HepG2 (cell line): ENCODE measurements at regions not wholly inside any gene's neighbourhood (a gene's known extent, or its start where the extent isn't known, plus 50 kb on each side); places are given as distances from the start of the nearest gene placed in this dataset.

Source experiments
- ATAC-seq: fragments of 200-7000 bp; cut with Tn5 transposase; 3 replicates; pipeline ENCODE4 v1.9.1; 2020; ENCODE audit warnings: mild to moderate bottlenecking, moderate library complexity
- BruUV-seq: library from RNA; stranded (reverse); fragments of 400-500 nt; replicated peaks from 2 replicates; lab custom pipeline; 2021; lab: Mats Ljungman, UMichigan
- CTCF ChIA-PET: fragments of 300-600 bp; formaldehyde crosslinking; extraction: SDS; loops from one replicate; lab custom pipeline; 2021; ENCODE audit warnings: low total read pairs, inconsistent platforms, low intra/inter-chr PET ratio; lab: Yijun Ruan, JAX
- POLR2A ChIA-PET: fragments of 350-600 bp; sonication (Branson Sonifier 250); formaldehyde crosslinking; loops from one replicate; lab custom pipeline; 2020; ENCODE audit warnings: antibody characterized with exemption, inconsistent platforms; lab: Yijun Ruan, JAX
- DNase-seq: peaks from one replicate; pipeline ENCODE4 v3.0.0-alpha.2; 2015; ENCODE audit warnings: low spot score
- FAIRE-seq: peaks from 3 replicates; lab custom pipeline; 2011; peaks lifted over from hg19 to GRCh38; lab: Jason Lieb, UNC
- H2AFZ ChIP-seq: one replicate; pipeline ENCODE4 v1.6.1; 2011; ENCODE audit warnings: low read length, inconsistent platforms
- H3K27ac ChIP-seq: fragments of 300-600 bp; 3 replicates; pipeline ENCODE4 v1.8.0; 2011; ENCODE audit warnings: mixed run types, mild to moderate bottlenecking, mixed read lengths, low read length, inconsistent platforms; ENCODE audit not compliant: insufficient read depth; ENCODE audit errors: extremely low read length
- H3K27me3 ChIP-seq, 2 experiments: fragments of 200-600 bp in 1 of 2; 2 replicates in 1 of 2; 3 replicates in 1 of 2; pipeline versions ENCODE4 v1.6.0 to v1.8.0; 2011; ENCODE audit warnings: low read length in 2 of 2, mild to moderate bottlenecking in 2 of 2, moderate library complexity in 2 of 2, inconsistent platforms in 1 of 2; ENCODE audit not compliant: insufficient read depth in 2 of 2, control insufficient read depth in 1 of 2
- H3K36me3 ChIP-seq, 2 experiments: fragments of 200-600 bp in 1 of 2; replicated peaks in 1 of 2; 2 replicates in 1 of 2; 3 replicates in 1 of 2; pipeline versions ENCODE4 v1.5.1 to v1.8.0; 2011; ENCODE audit warnings: low read length in 2 of 2, inconsistent platforms in 1 of 2; ENCODE audit not compliant: insufficient read depth in 2 of 2, control insufficient read depth in 1 of 2
- H3K4me1 ChIP-seq: 2 replicates; pipeline ENCODE4 v1.5.1; 2012; ENCODE audit warnings: low read length, inconsistent platforms; ENCODE audit not compliant: insufficient read depth
- H3K4me2 ChIP-seq: 2 replicates; pipeline ENCODE4 v1.6.0; 2011; ENCODE audit warnings: low read depth, low read length, inconsistent platforms
- H3K4me3 ChIP-seq, 3 experiments: fragments of 200-600 bp in 1 of 3; sonication (generic), shearing (Covaris generic) in 1 of 3; replicated peaks in 1 of 3; 2 replicates each; pipeline ENCODE4 v1.5.1; 2011 to 2016; ENCODE audit warnings: low read length in 3 of 3, inconsistent platforms in 2 of 3, low read depth in 2 of 3, mild to moderate bottlenecking in 2 of 3, control low read depth in 1 of 3, mixed read lengths in 1 of 3; ENCODE audit not compliant: insufficient read depth in 1 of 3
- H3K79me2 ChIP-seq: one replicate; pipeline ENCODE4 v1.6.1; 2011; ENCODE audit warnings: low read length, inconsistent platforms; ENCODE audit not compliant: insufficient read depth
- H3K9ac ChIP-seq: 2 replicates; pipeline ENCODE4 v1.6.0; 2011; ENCODE audit warnings: mild to moderate bottlenecking, low read depth, low read length, inconsistent platforms; ENCODE audit not compliant: insufficient read depth
- H3K9me3 ChIP-seq: 2 replicates; pipeline ENCODE4 v1.5.1; 2012; ENCODE audit warnings: mild to moderate bottlenecking, low read length
- H4K20me1 ChIP-seq: 2 replicates; pipeline ENCODE4 v1.6.0; 2011; ENCODE audit warnings: inconsistent platforms, mild to moderate bottlenecking, low read length, moderate library complexity; ENCODE audit not compliant: insufficient read depth
- JUNB ChIP-seq: sonication (generic); formaldehyde crosslinking; IDR thresholded peaks from 2 replicates; pipeline ENCODE4 v1.8.0; 2022; ENCODE audit warnings: missing genetic modification reagents, mild to moderate bottlenecking, borderline replicate concordance
- MAFK ChIP-seq, 2 experiments: IDR thresholded peaks in 1 of 2; conservative IDR thresholded peaks in 1 of 2; 2 replicates each; pipeline ENCODE4 v1.6.1; 2011; ENCODE audit warnings: improper control_type of control experiment in 2 of 2, low read length in 2 of 2
- NR3C1 ChIP-seq: sonication (generic); formaldehyde crosslinking; IDR thresholded peaks from 2 replicates; pipeline ENCODE4 v1.4.0; 2020; ENCODE audit warnings: missing genetic modification reagents
- PHF20 ChIP-seq: sonication (generic); formaldehyde crosslinking; IDR thresholded peaks from 2 replicates; pipeline ENCODE4 v1.5.0; 2020; ENCODE audit warnings: mild to moderate bottlenecking, missing genetic modification reagents
- ZBTB38 ChIP-seq: sonication (generic); formaldehyde crosslinking; IDR thresholded peaks from 2 replicates; pipeline ENCODE4 v1.5.1; 2020; ENCODE audit warnings: mild to moderate bottlenecking, missing genetic modification reagents
- ZNF562 ChIP-seq: sonication (generic); formaldehyde crosslinking; IDR thresholded peaks from 2 replicates; pipeline ENCODE4 v1.8.0; 2022; ENCODE audit warnings: missing genetic modification reagents, borderline replicate concordance
- ZSCAN20 ChIP-seq: sonication (generic); formaldehyde crosslinking; IDR thresholded peaks from 2 replicates; pipeline ENCODE4 v1.4.0; 2020; ENCODE audit warnings: missing genetic modification reagents, mild to moderate bottlenecking, borderline replicate concordance
- WGBS: methylation state at CpG from one replicate; pipeline ENCODE4 v1.1.6; 2017; ENCODE audit warnings: low lambda C conversion rate; 5-methylcytosine and 5-hydroxymethylcytosine counted together
- in situ Hi-C: cut with HindIII; loops from 2 replicates; pipeline ENCODE4 v1.10.0; 2017; ENCODE audit warnings: low pct_unique_long_range_greater_than_20kb; ENCODE audit not compliant: extremely low pct_ligation_motif_present
- intact Hi-C: fragments of 100-400 bp; cut with micrococcal nuclease; formaldehyde crosslinking; loops from one replicate; pipeline ENCODE4 v1.10.0; 2022; ENCODE audit not compliant: unreplicated experiment
- TF ChIP-seq, protein P1 (sequence below): sonication (generic); formaldehyde crosslinking; IDR thresholded peaks from one replicate; pipeline ENCODE4 v1.5.1; 2020; ENCODE audit warnings: mild to moderate bottlenecking, missing genetic modification reagents; ENCODE audit errors: not compliant biosample characterization
- TF ChIP-seq, protein P2 (sequence below): sonication (generic); formaldehyde crosslinking; IDR thresholded peaks from 2 replicates; pipeline ENCODE4 v1.4.0; 2020; ENCODE audit warnings: mild to moderate bottlenecking, missing genetic modification reagents

- TF ChIP-seq, protein P1, sequence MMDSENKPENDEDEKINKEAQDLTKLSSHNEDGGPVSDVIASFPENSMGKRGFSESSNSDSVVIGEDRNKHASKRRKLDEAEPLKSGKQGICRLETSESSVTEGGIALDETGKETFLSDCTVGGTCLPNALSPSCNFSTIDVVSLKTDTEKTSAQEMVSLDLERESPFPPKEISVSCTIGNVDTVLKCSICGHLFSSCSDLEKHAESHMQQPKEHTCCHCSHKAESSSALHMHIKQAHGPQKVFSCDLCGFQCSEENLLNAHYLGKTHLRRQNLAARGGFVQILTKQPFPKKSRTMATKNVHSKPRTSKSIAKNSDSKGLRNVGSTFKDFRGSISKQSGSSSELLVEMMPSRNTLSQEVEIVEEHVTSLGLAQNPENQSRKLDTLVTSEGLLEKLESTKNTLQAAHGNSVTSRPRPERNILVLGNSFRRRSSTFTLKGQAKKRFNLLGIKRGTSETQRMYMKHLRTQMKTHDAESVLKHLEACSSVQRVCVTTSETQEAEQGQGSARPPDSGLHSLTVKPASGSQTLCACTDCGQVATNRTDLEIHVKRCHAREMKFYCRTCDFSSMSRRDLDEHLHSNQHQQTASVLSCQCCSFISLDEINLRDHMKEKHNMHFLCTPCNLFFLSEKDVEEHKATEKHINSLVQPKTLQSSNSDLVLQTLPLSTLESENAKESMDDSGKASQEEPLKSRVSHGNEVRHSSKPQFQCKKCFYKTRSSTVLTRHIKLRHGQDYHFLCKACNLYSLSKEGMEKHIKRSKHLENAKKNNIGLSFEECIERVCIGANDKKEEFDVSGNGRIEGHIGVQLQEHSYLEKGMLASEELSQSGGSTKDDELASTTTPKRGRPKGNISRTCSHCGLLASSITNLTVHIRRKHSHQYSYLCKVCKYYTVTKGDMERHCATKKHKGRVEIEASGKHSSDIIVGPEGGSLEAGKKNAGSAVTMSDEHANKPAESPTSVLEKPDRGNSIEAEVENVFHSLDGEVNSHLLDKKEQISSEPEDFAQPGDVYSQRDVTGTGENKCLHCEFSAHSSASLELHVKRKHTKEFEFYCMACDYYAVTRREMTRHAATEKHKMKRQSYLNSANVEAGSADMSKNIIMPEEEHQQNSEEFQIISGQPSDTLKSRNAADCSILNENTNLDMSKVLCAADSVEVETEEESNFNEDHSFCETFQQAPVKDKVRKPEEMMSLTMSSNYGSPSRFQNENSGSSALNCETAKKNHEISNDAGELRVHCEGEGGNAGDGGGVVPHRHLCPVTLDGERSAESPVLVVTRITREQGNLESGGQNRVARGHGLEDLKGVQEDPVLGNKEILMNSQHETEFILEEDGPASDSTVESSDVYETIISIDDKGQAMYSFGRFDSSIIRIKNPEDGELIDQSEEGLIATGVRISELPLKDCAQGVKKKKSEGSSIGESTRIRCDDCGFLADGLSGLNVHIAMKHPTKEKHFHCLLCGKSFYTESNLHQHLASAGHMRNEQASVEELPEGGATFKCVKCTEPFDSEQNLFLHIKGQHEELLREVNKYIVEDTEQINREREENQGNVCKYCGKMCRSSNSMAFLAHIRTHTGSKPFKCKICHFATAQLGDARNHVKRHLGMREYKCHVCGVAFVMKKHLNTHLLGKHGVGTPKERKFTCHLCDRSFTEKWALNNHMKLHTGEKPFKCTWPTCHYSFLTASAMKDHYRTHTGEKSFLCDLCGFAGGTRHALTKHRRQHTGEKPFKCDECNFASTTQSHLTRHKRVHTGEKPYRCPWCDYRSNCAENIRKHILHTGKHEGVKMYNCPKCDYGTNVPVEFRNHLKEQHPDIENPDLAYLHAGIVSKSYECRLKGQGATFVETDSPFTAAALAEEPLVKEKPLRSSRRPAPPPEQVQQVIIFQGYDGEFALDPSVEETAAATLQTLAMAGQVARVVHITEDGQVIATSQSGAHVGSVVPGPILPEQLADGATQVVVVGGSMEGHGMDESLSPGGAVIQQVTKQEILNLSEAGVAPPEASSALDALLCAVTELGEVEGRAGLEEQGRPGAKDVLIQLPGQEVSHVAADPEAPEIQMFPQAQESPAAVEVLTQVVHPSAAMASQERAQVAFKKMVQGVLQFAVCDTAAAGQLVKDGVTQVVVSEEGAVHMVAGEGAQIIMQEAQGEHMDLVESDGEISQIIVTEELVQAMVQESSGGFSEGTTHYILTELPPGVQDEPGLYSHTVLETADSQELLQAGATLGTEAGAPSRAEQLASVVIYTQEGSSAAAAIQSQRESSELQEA (CRISPR knock-in tag) = no peak
- TF ChIP-seq ZBTB38 (CRISPR knock-in tag) = no peak
Measured at GRCh38 chr22:27456696-27457503, 344.7 kb downstream of the MN1 start (continued).

GRCh38 chr22:27459999-27460398, 341.6 kb downstream of the MN1 start:
- Histone ChIP-seq H4K20me1 (no peaks in the 10 kb centered on the region), H2AFZ (no peak overlapping the region), H3K9ac (no peak overlapping the region), H3K9me3 (no peaks in the 10 kb centered on the region), H3K4me1 (0 out of 2 replicates have a peak, but pooled peaks cover 10% of the 10 kb centered on the region), H3K36me3 (no peaks in the 10 kb centered on the region), H3K27ac (no peak overlapping the region), H3K4me2 (no peak overlapping the region), H3K27me3 (peaks cover 2 to 17% of the 10 kb centered on the region in 2 experiments; a peak in 3 of 5 replicates), H3K79me2 (no peaks in the 10 kb centered on the region), H3K4me3 (no peak overlapping the region)
- ChIA-PET POLR2A (no interaction called here), CTCF (no interaction called here)
- BruUV-seq = no TSS peak
- TF ChIP-seq ZSCAN20 = no peak
- TF ChIP-seq JUNB (CRISPR knock-in tag) = no peak
- no peak for TF ChIP-seq NR3C1 (CRISPR knock-in tag)
- TF ChIP-seq, protein P2, sequence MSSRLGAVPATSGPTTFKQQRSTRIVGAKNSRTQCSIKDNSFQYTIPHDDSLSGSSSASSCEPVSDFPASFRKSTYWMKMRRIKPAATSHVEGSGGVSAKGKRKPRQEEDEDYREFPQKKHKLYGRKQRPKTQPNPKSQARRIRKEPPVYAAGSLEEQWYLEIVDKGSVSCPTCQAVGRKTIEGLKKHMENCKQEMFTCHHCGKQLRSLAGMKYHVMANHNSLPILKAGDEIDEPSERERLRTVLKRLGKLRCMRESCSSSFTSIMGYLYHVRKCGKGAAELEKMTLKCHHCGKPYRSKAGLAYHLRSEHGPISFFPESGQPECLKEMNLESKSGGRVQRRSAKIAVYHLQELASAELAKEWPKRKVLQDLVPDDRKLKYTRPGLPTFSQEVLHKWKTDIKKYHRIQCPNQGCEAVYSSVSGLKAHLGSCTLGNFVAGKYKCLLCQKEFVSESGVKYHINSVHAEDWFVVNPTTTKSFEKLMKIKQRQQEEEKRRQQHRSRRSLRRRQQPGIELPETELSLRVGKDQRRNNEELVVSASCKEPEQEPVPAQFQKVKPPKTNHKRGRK (CRISPR knock-in tag) = no peak
- TF ChIP-seq MAFK (conservative IDR thresholded peaks at IDR 0.05 in 1 of 2, IDR thresholded peaks at IDR 0.05 in 1 of 2; ENCODE audit: low read length in 2 of 2) = peak; percentile 15 to 57; a peak in 2 of 4 replicates
- TF ChIP-seq PHF20 (CRISPR knock-in tag) = no peak
- TF ChIP-seq ZNF562 (CRISPR knock-in tag) = no peak
- FAIRE-seq = no peak
- intact Hi-C loops = no loop called here
- in situ Hi-C loops = no loop called here
- WGBS = 0% methylated on average over 3 of the region's 3 CpGs
- no peak for ATAC-seq
- DNase-seq = no peak
